ENCODE measurements at regions not wholly inside any gene's neighbourhood (a gene's known extent, or its start where the extent isn't known, plus 50 kb on each side); places are given as distances from the start of the nearest gene placed in this dataset.

GRCh38 chr12:74871817-74872216 lies 334.2 kb downstream of the ATXN7L3B start:
- DNase-seq (ENCODE audit: low spot score), result no peak
- TF ChIP-seq CTCF (IDR thresholded peaks at IDR 0.05), result no peak
- Histone ChIP-seq H3K27ac (no peak overlapping the region), H3K4me3 (no peak overlapping the region)

GRCh38 chr12:74885775-74886174 lies 323.9 kb downstream of the KCNC2 start:
- Histone ChIP-seq H3K4me3 (no peak overlapping the region), H3K27ac (no peak overlapping the region)
- no peak for DNase-seq (ENCODE audit: low spot score)
- TF ChIP-seq CTCF (IDR thresholded peaks at IDR 0.05), result no peak

- H3K27ac ChIP-seq, result no peak overlapping the region
- no peak for TF ChIP-seq CTCF (IDR thresholded peaks at IDR 0.05)
- no peak overlapping the region for H3K4me3 ChIP-seq
Measured at GRCh38 chr12:74889073-74889472, 320.6 kb downstream of the KCNC2 start.

GRCh38 chr12:74889563-74890236 lies 319.9 kb downstream of the KCNC2 start:
- Histone ChIP-seq H3K27ac (no peak overlapping the region), H3K4me3 (no peak overlapping the region)
- TF ChIP-seq CTCF (IDR thresholded peaks at IDR 0.05), result no peak
- DNase-seq (ENCODE audit: low spot score), result no peak

More at GRCh38 chr12:74889073-74889472, 320.6 kb downstream of the KCNC2 start:
- no peak for DNase-seq (ENCODE audit: low spot score)

GRCh38 chr12:74890237-74890599 lies 319.4 kb downstream of the KCNC2 start:
- no peak overlapping the region for H3K4me3 ChIP-seq
- DNase-seq (ENCODE audit: low spot score), result no peak
- H3K27ac ChIP-seq, result no peak overlapping the region
- no peak for TF ChIP-seq CTCF (IDR thresholded peaks at IDR 0.05)

- TF ChIP-seq CTCF (IDR thresholded peaks at IDR 0.05), result no peak
- no peak for DNase-seq (ENCODE audit: low spot score)
- Histone ChIP-seq H3K4me3 (no peak overlapping the region), H3K27ac (no peak overlapping the region)
Measured at GRCh38 chr12:74891083-74891668, 318.5 kb downstream of the KCNC2 start.

- no peak overlapping the region for H3K27ac ChIP-seq
- TF ChIP-seq CTCF (IDR thresholded peaks at IDR 0.05), result no peak
- H3K4me3 ChIP-seq, result no peak overlapping the region
- no peak for DNase-seq (ENCODE audit: low spot score)
Measured at GRCh38 chr12:74892057-74892633, 317.5 kb downstream of the KCNC2 start.

Data from coronary artery (tissue), 2 donors.